ENCODE measurements at regions not wholly inside any gene's neighbourhood (a gene's known extent, or its start where the extent isn't known, plus 50 kb on each side); places are given as distances from the start of the nearest gene placed in this dataset.

DNA sequence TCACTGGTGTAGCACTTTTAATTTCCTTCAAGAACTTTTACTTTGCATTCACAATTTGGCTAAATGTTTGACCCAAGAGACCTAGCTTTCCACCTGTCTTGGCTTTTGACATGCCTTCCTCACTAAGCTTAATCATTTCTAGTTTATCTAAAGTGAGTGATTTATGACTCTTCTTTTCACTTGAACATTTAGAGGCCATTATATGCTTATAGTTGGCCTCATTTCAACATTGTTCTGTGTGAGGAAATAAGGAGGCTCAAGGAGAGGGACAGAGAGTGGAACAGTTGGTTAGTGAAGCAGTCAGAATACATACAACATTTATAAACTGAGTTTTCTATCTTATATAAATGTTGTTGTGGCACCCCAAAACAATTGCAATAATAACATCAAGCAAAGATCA lies 489.3 kb upstream of the CDH2 start:
- Histone ChIP-seq H3K9me3 (ENCODE audit: insufficient read depth, low read length, severe bottlenecking) (no peaks in the 10 kb centered on the region), H3K27ac (ENCODE audit: low read length) (no peak overlapping the region), H3K4me1 (ENCODE audit: insufficient read depth, low read length) (peaks cover 10% of the 10 kb centered on the region), H3K36me3 (ENCODE audit: insufficient read depth, low read length) (no peaks in the 10 kb centered on the region), H3K9ac (ENCODE audit: low read depth, low read length) (no peak overlapping the region), H2AFZ (ENCODE audit: low read depth, low read length) (0 out of 2 replicates have a peak overlapping the region, but pooled peaks have one; percentile 30), H3K79me2 (ENCODE audit: insufficient read depth, low read length) (no peaks in the 10 kb centered on the region), H4K20me1 (ENCODE audit: insufficient read depth, low read length) (no peaks in the 10 kb centered on the region), H3K4me2 (ENCODE audit: insufficient read depth, low read length) (no peak overlapping the region), H3K27me3 (ENCODE audit: insufficient read depth, low read length, poor library complexity) (no peaks in the 10 kb centered on the region), H3K4me3 (ENCODE audit: low read depth in 1 of 2, low read length in 2 of 2) (no peak overlapping the region)
- no peak for ATAC-seq (ENCODE audit: insufficient read depth, low read depth)
- TF ChIP-seq CTCF (IDR thresholded peaks at IDR 0.05; ENCODE audit: borderline replicate concordance, extremely low read depth, low read length, poor library complexity, severe bottlenecking) = no peak
- no peak for TF ChIP-seq EZH2 (IDR thresholded peaks at IDR 0.05; ENCODE audit: borderline replicate concordance, low read depth, low read length, severe bottlenecking)
- DNase-seq = no peak

DNA sequence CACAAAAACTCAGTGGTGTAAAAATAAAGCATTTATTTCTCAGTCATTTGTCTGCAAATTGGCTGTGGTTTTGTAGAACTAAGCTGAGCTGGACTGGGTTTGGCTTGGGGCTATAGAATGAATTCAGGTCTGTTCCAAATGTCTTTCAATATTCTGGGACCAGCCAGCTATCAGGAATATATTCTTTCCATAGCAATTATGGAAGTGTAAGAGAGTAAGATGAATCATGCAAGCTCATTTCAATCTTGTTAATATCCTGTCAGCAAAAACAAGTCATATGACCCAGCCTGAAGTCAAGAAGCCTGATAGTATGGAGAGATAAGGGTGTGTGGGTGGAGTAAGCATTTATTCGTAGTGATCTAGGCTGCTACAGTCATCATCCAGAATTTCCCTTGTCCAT lies 481.0 kb upstream of the CDH2 start:
- Histone ChIP-seq H2AFZ (ENCODE audit: low read depth, low read length) (peak overlapping the region; percentile 3; the same call in 1 of the 2 replicates), H3K4me1 (ENCODE audit: insufficient read depth, low read length) (peaks cover 14% of the 10 kb centered on the region), H3K9me3 (ENCODE audit: insufficient read depth, low read length, severe bottlenecking) (no peaks in the 10 kb centered on the region), H3K27me3 (ENCODE audit: insufficient read depth, low read length, poor library complexity) (no peaks in the 10 kb centered on the region), H3K9ac (ENCODE audit: low read depth, low read length) (no peak overlapping the region), H4K20me1 (ENCODE audit: insufficient read depth, low read length) (no peaks in the 10 kb centered on the region), H3K79me2 (ENCODE audit: insufficient read depth, low read length) (no peaks in the 10 kb centered on the region), H3K4me2 (ENCODE audit: insufficient read depth, low read length) (no peak overlapping the region), H3K27ac (ENCODE audit: low read length) (no peak overlapping the region), H3K36me3 (ENCODE audit: insufficient read depth, low read length) (no peaks in the 10 kb centered on the region), H3K4me3 (ENCODE audit: low read depth in 1 of 2, low read length in 2 of 2) (no peak overlapping the region)
- TF ChIP-seq EZH2 (IDR thresholded peaks at IDR 0.05; ENCODE audit: borderline replicate concordance, low read depth, low read length, severe bottlenecking) (no peak), CTCF (IDR thresholded peaks at IDR 0.05; ENCODE audit: borderline replicate concordance, extremely low read depth, low read length, poor library complexity, severe bottlenecking) (no peak)
- ATAC-seq (ENCODE audit: insufficient read depth, low read depth) = peak; percentile 79
- DNase-seq = no peak

- H3K27me3 ChIP-seq (ENCODE audit: insufficient read depth, low read length, poor library complexity) = no peaks in the 10 kb centered on the region
- no peaks in the 10 kb centered on the region for H3K36me3 ChIP-seq (ENCODE audit: insufficient read depth, low read length)
- no peak overlapping the region for H2AFZ ChIP-seq (ENCODE audit: low read depth, low read length)
- no peaks in the 10 kb centered on the region for H3K9me3 ChIP-seq (ENCODE audit: insufficient read depth, low read length, severe bottlenecking)
- DNase-seq = peak; percentile 57
- no peaks in the 10 kb centered on the region for H4K20me1 ChIP-seq (ENCODE audit: insufficient read depth, low read length)
- ATAC-seq (ENCODE audit: insufficient read depth, low read depth) = peak; percentile 90
- peaks cover 11% of the 10 kb centered on the region for H3K4me1 ChIP-seq (ENCODE audit: insufficient read depth, low read length)
- no peaks in the 10 kb centered on the region for H3K79me2 ChIP-seq (ENCODE audit: insufficient read depth, low read length)
- peak overlapping the region; percentile 45; the same call in 1 of the 2 replicates for H3K27ac ChIP-seq (ENCODE audit: low read length)
- no peak overlapping the region for H3K4me3 ChIP-seq (ENCODE audit: low read depth in 1 of 2, low read length in 2 of 2)
- H3K9ac ChIP-seq (ENCODE audit: low read depth, low read length) = no peak overlapping the region
- no peak for TF ChIP-seq CTCF (IDR thresholded peaks at IDR 0.05; ENCODE audit: borderline replicate concordance, extremely low read depth, low read length, poor library complexity, severe bottlenecking)
- TF ChIP-seq EZH2 (IDR thresholded peaks at IDR 0.05; ENCODE audit: borderline replicate concordance, low read depth, low read length, severe bottlenecking) = no peak
- no peak overlapping the region for H3K4me2 ChIP-seq (ENCODE audit: insufficient read depth, low read length)
Measured at GRCh38 chr18:28652654-28653053, 475.7 kb upstream of the CDH2 start.

- Histone ChIP-seq H2AFZ (ENCODE audit: low read depth, low read length) (0 out of 2 replicates have a peak overlapping the region, but pooled peaks have one; percentile 26), H3K9ac (ENCODE audit: low read depth, low read length) (no peak overlapping the region), H3K4me1 (ENCODE audit: insufficient read depth, low read length) (peaks cover 7% of the 10 kb centered on the region), H3K4me3 (ENCODE audit: low read depth in 1 of 2, low read length in 2 of 2) (no peak overlapping the region), H3K4me2 (ENCODE audit: insufficient read depth, low read length) (no peak overlapping the region), H3K79me2 (ENCODE audit: insufficient read depth, low read length) (no peaks in the 10 kb centered on the region), H3K9me3 (ENCODE audit: insufficient read depth, low read length, severe bottlenecking) (no peaks in the 10 kb centered on the region), H3K27ac (ENCODE audit: low read length) (no peak overlapping the region), H3K36me3 (ENCODE audit: insufficient read depth, low read length) (no peaks in the 10 kb centered on the region), H3K27me3 (ENCODE audit: insufficient read depth, low read length, poor library complexity) (no peaks in the 10 kb centered on the region), H4K20me1 (ENCODE audit: insufficient read depth, low read length) (no peaks in the 10 kb centered on the region)
- DNase-seq (no peak), ATAC-seq (ENCODE audit: insufficient read depth, low read depth) (no peak)
- TF ChIP-seq CTCF (IDR thresholded peaks at IDR 0.05; ENCODE audit: borderline replicate concordance, extremely low read depth, low read length, poor library complexity, severe bottlenecking) = no peak
- TF ChIP-seq EZH2 (IDR thresholded peaks at IDR 0.05; ENCODE audit: borderline replicate concordance, low read depth, low read length, severe bottlenecking) = no peak
Measured at GRCh38 chr18:28651298-28651697, 474.4 kb upstream of the CDH2 start.
